GM21447 (cell line): ENCODE measurements at regions not wholly inside any gene's neighbourhood (a gene's known extent, or its start where the extent isn't known, plus 50 kb on each side); places are given as distances from the start of the nearest gene placed in this dataset.

Experiments used
- ATAC-seq: cut with Tn5 transposase; IDR thresholded peaks from one replicate; pipeline ENCODE4 v1.9.1; 2021; ENCODE audit not compliant: unreplicated experiment

- no peak for ATAC-seq
Measured at GRCh38 chr15:70271422-70272088, 173.8 kb upstream of the TLE3 start.

DNA sequence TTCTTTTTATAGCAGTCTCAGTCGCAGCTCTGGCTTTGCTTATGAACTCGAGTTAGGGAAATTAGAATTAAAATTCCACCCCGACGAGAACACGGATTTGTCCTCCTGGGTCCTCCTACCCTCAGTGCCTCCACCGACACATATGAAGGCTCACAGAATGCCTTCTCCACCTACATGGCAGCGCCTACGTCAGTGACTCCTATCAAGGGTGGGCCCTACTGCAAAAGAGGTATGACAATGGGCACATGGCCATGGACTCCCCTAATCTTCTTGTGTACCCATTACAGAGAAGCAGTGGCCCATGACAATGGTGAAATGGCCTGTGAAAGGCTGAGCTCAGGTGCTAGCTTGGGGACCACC, 173.0 kb upstream of the TLE3 start:
- no peak for ATAC-seq

DNA sequence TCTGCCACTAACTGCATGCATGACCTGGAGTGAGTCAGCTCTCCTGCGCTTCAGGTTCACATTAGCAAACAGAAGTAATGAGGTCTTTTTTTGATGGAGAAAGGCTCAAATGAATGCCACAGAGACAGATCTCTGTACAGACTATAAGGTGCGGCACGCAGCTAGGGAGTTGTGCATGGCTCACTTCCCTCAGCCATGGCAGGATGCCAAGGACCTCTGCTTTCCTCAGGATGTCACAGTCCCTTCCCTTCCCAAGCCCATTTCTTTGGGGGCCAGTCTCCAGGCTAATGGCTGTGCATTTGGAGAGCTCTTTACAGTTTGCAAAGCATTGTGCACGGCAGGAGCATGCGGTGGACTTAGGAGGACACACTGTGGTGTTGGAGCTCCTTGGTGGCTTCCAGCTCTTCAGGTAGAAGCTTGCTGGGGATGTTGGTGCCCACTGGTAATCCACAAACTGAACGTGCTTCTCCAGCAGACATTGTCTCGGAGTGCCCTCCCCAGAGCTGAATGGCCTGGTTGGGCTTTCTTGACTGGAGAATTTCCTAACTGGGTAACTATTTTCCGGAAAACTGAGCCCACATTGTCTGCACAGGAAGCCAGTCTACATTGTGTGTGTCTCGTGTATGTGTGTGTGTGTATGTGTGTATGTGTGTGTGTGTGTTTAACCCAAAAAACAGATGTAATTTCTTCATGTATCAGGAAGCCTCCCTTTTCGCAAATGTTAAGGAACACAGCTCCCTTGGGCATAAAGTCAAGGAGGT, 172.5 kb upstream of the TLE3 start:
- no peak for ATAC-seq

- no peak for ATAC-seq
Measured at GRCh38 chr15:70269311-70269911, 171.7 kb upstream of the TLE3 start.

DNA sequence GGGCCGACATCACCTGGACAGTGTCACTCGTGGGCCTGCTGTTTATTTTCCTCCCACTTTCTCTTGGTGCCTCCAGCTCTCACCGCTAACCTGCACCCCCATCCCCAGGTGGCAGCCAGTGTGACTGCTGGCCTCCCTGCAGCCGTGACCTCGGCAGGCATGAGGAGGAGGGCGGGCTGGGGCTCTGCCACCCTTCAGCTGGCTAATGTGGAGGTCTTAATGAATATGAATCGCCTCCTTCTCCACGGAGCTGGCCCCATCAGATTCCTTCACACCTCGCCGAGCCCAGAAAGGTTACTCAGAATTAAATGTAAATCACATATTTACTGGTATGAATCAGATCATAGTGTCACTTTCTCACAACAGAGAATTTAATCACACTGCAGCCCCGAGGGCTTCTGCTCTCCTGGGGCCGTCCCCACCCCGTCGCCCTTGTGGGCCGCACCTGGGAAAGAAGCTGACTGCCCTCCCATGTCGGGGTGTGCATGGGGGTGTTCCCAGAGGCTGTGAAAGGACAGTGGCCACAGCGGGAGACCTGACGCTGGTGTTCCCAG, 171.1 kb upstream of the TLE3 start:
- ATAC-seq, result no peak

DNA sequence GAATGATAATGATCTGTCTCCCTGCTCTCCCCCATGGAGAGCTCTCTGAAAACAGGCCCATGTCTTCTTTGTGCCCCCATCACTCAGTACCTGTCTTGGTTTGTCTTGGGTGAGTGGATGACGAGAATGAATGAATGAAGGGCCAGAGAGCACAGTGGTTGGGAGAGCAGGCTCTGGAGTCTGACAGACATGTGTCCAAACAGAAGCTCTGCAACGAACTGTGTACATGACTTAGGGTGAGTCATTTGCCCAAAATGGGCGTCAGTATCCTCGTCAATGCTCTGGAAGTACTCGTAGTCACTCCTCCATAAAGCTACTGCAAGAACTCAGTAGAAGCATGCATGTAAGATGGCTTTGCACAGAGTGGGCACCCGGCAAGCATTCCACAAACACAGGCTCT, 170.2 kb upstream of the TLE3 start:
- ATAC-seq, result no peak

- no peak for ATAC-seq
Measured at GRCh38 chr15:70267306-70267705, 169.6 kb upstream of the TLE3 start.

GRCh38 chr15:70266412-70267121, 168.8 kb upstream of the TLE3 start:
- no peak for ATAC-seq

DNA sequence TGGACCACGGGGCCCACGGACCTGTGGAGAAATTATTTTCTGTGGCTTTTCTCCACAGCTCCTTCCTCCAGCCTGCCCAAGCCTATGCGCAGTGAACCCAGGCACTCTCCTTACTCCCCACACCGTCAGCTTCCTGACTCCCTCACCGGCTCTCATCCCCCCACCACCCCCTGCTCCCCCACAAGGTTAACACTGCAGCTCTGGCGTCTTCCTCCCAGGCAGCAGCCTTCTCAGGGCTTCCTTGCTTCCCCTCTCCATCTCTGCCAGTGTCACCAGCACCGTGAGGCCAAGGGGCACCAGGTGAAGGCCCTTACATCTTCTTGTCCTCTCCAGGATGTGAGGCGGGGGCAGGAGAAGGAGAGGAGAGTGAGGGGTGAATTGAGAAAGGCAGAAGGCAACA, 168.3 kb upstream of the TLE3 start:
- no peak for ATAC-seq

DNA sequence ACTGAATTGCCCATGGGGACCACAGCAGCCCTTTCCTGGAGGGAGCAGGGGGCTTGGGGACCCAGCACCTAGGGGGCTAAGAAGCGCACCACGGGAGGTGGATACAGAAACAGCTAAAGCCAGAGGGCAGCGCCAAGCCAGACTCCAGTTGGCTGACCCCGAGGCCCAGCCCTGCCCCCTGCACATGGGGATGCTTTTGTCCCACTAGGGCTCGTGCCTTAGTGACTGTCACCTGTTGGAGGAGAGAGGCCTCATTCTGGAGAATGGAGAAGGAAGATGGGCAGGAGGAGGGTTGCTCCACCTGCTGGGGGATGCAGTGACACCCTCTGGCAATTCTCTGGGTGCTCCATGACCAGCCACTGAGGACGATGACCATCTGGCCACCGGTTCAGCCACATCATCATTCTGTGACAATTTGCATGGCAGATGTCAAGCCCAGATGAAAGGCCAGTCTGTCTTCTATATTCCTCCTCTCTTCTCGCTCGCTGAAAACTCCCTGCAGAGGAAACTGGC, 167.8 kb upstream of the TLE3 start:
- ATAC-seq, result no peak

DNA sequence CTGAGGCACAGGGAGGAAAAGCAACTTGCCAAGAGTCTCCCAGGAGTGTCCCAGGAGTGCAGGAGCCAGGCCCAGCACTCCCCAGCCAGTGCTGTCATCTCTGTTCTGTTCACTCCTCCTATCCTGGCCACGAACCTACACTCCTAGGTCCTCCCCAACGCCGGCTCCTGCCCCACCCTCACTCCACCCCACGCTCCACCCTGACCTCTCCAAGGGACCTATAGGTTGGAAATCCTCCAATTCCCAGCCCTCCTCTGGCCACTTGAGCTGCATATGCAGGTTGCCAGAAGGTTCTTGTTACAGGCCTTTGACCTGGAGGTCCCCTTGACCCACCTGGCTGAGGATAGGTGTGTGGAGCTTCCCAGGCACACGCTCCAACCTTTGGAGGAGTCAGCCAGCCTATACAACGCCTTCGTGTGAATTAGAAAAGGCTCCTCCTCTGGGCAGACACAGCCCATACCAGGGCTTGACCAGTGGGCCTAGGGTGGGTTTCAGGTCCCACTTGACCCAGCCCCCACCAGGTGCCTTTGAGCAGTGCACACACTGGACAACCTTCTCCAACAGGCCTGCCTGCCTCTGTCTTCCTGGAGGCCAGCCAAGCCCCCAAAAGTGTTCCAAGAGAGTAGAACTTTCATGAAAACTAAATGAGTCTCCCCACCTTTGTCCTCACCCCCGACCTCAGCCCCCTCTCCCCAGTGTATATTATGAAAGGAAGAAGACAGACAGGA, 167.2 kb upstream of the TLE3 start:
- no peak for ATAC-seq

DNA sequence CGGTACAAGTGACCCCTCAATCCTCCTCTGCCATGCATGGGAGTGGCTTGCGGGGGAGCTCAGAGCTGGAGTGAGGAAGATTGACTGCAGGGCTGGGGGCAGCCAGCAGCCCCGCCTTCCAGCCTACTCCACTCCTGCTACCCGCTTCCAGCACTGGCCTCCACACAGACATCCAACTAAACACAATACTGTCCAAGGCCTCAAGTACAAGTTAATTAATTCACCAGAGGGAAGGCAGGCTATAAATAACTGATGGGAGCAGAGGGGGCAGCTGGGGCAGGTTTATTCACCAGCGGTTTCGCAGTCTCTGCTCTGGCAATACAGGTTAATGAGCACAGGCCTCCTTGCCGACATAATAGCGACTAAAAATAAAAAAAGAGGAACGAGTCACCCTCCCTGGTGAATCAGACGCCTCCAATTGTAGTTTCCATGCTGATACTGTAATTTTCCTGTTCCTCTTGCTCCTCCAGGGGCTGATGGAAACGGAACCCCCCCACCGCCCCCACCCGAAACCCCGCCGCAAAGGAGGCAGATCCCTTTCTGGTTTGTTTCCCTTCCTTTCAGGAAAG, 166.4 kb upstream of the TLE3 start:
- ATAC-seq, result no peak

- no peak for ATAC-seq
Measured at GRCh38 chr15:70262591-70263274, 165.0 kb upstream of the TLE3 start.

DNA sequence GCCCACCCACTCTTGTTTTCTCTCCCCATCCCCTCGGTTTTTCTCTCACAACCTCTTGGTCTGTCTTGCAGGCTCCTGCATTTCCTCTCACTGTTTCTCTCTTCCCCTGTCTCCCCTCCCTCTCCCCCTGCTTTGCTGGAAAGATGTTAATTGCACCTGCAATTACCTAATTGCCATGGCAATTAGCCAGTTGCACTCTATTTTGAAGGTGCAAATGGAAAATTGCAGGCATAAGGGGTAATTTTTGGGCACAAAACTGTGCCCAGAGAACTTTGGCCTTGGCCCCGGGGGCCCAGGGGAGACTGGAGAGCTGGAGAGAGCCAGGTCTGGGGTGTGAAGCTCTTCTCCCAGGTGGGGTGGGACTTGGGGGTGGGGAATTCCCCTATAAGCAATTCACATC, 164.5 kb upstream of the TLE3 start:
- ATAC-seq, result no peak

DNA sequence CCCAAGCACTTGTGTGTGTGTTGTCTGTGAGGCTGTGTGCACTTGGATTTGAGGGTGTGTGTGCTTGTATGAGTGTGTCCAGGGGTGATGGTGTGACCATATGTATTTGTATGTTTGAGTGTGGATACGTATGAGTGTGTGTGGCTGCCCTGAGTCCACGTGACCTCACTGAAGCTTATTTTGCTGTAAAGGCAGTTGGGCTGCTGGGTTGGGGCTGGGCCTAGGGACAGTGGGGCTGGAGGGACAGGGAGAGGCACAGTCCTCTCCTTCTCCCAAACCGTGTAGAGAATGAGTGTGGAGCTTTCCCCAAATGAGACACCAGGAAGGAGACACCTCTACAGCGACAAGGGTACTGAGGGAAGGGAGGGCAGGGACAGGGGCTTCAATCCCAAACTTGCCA, 163.4 kb upstream of the TLE3 start:
- ATAC-seq, result no peak

DNA sequence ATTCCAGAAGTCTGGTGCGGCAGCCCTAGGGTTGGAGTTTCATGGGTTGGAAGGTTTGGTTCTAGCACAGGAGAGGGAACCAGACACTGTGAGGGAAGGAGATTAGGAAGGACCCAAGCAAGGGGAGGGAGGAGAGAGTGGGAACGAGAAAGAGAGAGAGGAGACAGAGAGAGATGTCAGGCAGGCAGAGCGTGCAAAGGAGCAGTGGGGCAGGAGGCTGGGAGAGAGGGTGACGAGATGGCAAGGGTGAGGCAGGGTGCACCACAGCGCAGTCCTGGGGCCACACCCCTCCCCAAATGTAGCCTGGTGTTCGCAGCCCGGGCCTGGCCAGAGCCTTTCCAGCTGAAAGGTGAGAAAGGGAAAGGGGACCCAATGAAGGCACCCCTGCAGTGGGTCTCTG, 162.9 kb upstream of the TLE3 start:
- ATAC-seq, result no peak

GRCh38 chr15:70259640-70260508, 162.2 kb upstream of the TLE3 start:
- no peak for ATAC-seq

DNA sequence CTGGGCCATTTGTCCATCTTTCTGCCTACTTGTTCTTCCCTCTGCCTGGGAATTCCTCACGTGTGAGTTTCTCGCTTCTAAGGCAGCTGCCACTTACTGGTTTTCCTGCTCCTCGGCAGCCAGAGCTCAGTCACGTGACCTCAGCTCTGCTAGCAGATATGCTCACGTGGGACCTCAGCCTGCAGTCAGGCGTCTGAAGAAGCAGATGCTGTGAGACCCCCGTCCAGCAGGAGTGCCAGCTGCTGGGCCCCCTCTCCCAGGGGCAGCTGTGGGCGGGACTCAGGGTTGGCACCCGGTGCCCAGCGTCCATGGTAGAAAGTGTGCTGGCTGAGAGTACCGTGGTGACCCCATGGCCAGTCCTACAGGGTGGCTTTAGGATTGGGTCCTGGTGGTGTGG, 161.3 kb upstream of the TLE3 start:
- ATAC-seq, result peak; percentile 16
